CD14-positive monocyte (primary cell): ENCODE measurements at regions not wholly inside any gene's neighbourhood (a gene's known extent, or its start where the extent isn't known, plus 50 kb on each side); places are given as distances from the start of the nearest gene placed in this dataset.

Experiments used
- DNase-seq, 3 donors: peaks; one replicate each; pipeline ENCODE4 v3.0.0-alpha.2; 2011 to 2022
- H2AFZ ChIP-seq: 2 replicates; pipeline ENCODE4 v1.6.0; 2012; ENCODE audit warnings: mild to moderate bottlenecking, low read depth, low read length, inconsistent platforms; ENCODE audit not compliant: insufficient read depth, poor library complexity, severe bottlenecking
- H3K27ac ChIP-seq, 2 donors: 1 replicate in 1 of 2; 2 replicates in 1 of 2; pipeline ENCODE4 v1.5.1; 2012 to 2013; ENCODE audit warnings: low read length in 2 of 2, control low read depth in 1 of 2, inconsistent platforms in 1 of 2, low read depth in 1 of 2, mild to moderate bottlenecking in 1 of 2
- H3K27me3 ChIP-seq, 2 donors: one replicate each; pipeline versions ENCODE4 v1.6.0 to v1.6.1; 2011 to 2013; ENCODE audit warnings: low read length in 2 of 2; ENCODE audit not compliant: control insufficient read depth in 2 of 2, insufficient read depth in 2 of 2
- H3K36me3 ChIP-seq, 2 donors: replicated peaks in 1 of 2; 1 replicate in 1 of 2; 2 replicates in 1 of 2; pipeline versions ENCODE4 v1.5.1 to v1.6.1; 2012 to 2013; ENCODE audit warnings: low read length in 2 of 2, control low read depth in 1 of 2, inconsistent platforms in 1 of 2, mild to moderate bottlenecking in 1 of 2; ENCODE audit not compliant: insufficient read depth in 2 of 2, control insufficient read depth in 1 of 2
- H3K4me1 ChIP-seq, 2 donors: 1 replicate in 1 of 2; 2 replicates in 1 of 2; pipeline versions ENCODE4 v1.5.1 to v1.6.1; 2012 to 2013; ENCODE audit warnings: low read length in 2 of 2, control low read depth in 1 of 2, inconsistent platforms in 1 of 2, mild to moderate bottlenecking in 1 of 2, moderate library complexity in 1 of 2; ENCODE audit not compliant: insufficient read depth in 2 of 2, control insufficient read depth in 1 of 2
- H3K4me2 ChIP-seq: replicated peaks from 2 replicates; pipeline ENCODE3; 2012; ENCODE audit warnings: low read length, moderate library complexity, mild to moderate bottlenecking; ENCODE audit not compliant: poor library complexity, severe bottlenecking; ENCODE audit errors: extremely low read depth
- H3K4me3 ChIP-seq, 3 experiments: fragments of 200-600 bp in 1 of 3; sonication (generic) in 1 of 3; replicated peaks in 1 of 3; 1 replicate in 2 of 3; 2 replicates in 1 of 3; pipeline ENCODE4 v1.5.1; 2011 to 2013; ENCODE audit warnings: low read length in 3 of 3, mild to moderate bottlenecking in 3 of 3, control low read depth in 2 of 3, low read depth in 2 of 3, inconsistent platforms in 1 of 3, moderate library complexity in 1 of 3
- H3K79me2 ChIP-seq: 2 replicates; pipeline ENCODE4 v1.6.0; 2012; ENCODE audit warnings: mild to moderate bottlenecking, control low read depth, inconsistent platforms, low read length, moderate library complexity; ENCODE audit not compliant: insufficient read depth
- H3K9ac ChIP-seq: 2 replicates; pipeline ENCODE4 v1.6.0; 2017; ENCODE audit warnings: low read length, mild to moderate bottlenecking; ENCODE audit not compliant: insufficient read depth, poor library complexity, severe bottlenecking
- H3K9me3 ChIP-seq, 2 donors: replicated peaks in 1 of 2; 1 replicate in 1 of 2; 2 replicates in 1 of 2; pipeline versions ENCODE4 v1.5.1 to v1.6.1; 2012 to 2013; ENCODE audit warnings: low read length in 2 of 2, control low read depth in 1 of 2; ENCODE audit not compliant: control insufficient read depth in 1 of 2, insufficient read depth in 1 of 2
- H4K20me1 ChIP-seq: 2 replicates; pipeline ENCODE4 v1.6.0; 2012; ENCODE audit warnings: mild to moderate bottlenecking, low read length, control low read depth, moderate library complexity; ENCODE audit not compliant: insufficient read depth
- H3K27ac Mint-ChIP-seq, 7 donors: one replicate each; pipeline ENCODE4 v1.8.0; 2020; ENCODE audit warnings: mild to moderate bottlenecking in 7 of 7, mixed read lengths in 7 of 7, moderate library complexity in 6 of 7, inconsistent platforms in 2 of 7
- H3K27me3 Mint-ChIP-seq, 3 donors: one replicate each; pipeline ENCODE4 v1.8.0; 2021 to 2022; ENCODE audit warnings: low read depth in 3 of 3, mild to moderate bottlenecking in 3 of 3, mixed read lengths in 3 of 3, moderate library complexity in 3 of 3, inconsistent platforms in 1 of 3
- H3K36me3 Mint-ChIP-seq, 2 donors: one replicate each; pipeline ENCODE4 v1.8.0; 2020; ENCODE audit warnings: mixed read lengths in 2 of 2, inconsistent platforms in 1 of 2, mild to moderate bottlenecking in 1 of 2
- H3K4me1 Mint-ChIP-seq: one replicate; pipeline ENCODE4 v1.8.0; 2020; ENCODE audit warnings: mild to moderate bottlenecking, mixed read lengths
- H3K4me3 Mint-ChIP-seq, 2 donors: one replicate each; pipeline ENCODE4 v1.8.0; 2020; ENCODE audit warnings: mild to moderate bottlenecking in 2 of 2, mixed read lengths in 2 of 2, moderate library complexity in 1 of 2
- H3K9me3 Mint-ChIP-seq, 7 donors: one replicate each; pipeline ENCODE4 v1.8.0; 2020 to 2022; ENCODE audit warnings: mixed read lengths in 7 of 7, mild to moderate bottlenecking in 6 of 7, moderate library complexity in 6 of 7, inconsistent platforms in 2 of 7
- WGBS: methylation state at CpG from one replicate; pipeline ENCODE4 v1.1.5; 2013; ENCODE audit warnings: missing lambda C conversion rate; ENCODE audit not compliant: insufficient coverage; 5-methylcytosine and 5-hydroxymethylcytosine counted together
- intact Hi-C, 2 donors: fragments of 100-400 bp; cut with micrococcal nuclease; formaldehyde crosslinking; loops; one replicate each; pipeline versions ENCODE4 v1.15.0 to v1.15.1; 2023
- TF ChIP-seq, protein P1 (sequence below): fragments of 200-600 bp; IDR thresholded peaks from one replicate; pipeline ENCODE4 v1.8.0; 2022; ENCODE audit warnings: antibody characterized with exemption, mild to moderate bottlenecking

DNA sequence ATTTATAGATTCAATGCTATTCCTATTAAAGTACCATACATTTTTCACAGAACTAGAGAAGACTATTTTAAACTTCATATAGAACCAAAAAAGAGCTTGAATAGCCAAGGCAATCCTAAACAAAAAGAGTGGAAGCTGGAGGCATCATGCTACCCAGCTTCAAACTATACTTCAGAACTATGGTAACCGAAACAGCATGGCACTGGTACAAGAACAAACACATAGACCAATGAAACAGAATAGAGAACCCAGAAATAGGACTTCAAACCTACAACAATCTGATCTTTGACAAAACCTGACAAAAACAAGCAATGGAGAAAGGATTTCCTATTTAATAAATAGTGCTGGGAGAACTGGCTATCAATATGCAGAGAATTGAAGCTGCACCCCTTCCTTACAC lies 134.2 kb upstream of the PAQR3 start:
- Histone ChIP-seq H3K4me3 (no peak overlapping the region), H3K27me3 (no peaks in the 10 kb centered on the region), H3K36me3 (no peaks in the 10 kb centered on the region), H4K20me1 (no peaks in the 10 kb centered on the region), H3K4me1 (no peaks in the 10 kb centered on the region), H2AFZ (no peak overlapping the region), H3K4me2 (no peak overlapping the region), H3K27ac (no peak overlapping the region), H3K9me3 (no peaks in the 10 kb centered on the region), H3K9ac (no peak overlapping the region), H3K79me2 (no peaks in the 10 kb centered on the region)
- no peak overlapping the region for H3K27ac Mint-ChIP-seq
- TF ChIP-seq, protein P1, sequence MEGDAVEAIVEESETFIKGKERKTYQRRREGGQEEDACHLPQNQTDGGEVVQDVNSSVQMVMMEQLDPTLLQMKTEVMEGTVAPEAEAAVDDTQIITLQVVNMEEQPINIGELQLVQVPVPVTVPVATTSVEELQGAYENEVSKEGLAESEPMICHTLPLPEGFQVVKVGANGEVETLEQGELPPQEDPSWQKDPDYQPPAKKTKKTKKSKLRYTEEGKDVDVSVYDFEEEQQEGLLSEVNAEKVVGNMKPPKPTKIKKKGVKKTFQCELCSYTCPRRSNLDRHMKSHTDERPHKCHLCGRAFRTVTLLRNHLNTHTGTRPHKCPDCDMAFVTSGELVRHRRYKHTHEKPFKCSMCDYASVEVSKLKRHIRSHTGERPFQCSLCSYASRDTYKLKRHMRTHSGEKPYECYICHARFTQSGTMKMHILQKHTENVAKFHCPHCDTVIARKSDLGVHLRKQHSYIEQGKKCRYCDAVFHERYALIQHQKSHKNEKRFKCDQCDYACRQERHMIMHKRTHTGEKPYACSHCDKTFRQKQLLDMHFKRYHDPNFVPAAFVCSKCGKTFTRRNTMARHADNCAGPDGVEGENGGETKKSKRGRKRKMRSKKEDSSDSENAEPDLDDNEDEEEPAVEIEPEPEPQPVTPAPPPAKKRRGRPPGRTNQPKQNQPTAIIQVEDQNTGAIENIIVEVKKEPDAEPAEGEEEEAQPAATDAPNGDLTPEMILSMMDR = no peak
- H3K4me3 Mint-ChIP-seq = no peak overlapping the region
- no peaks in the 10 kb centered on the region for H3K36me3 Mint-ChIP-seq
- intact Hi-C loops = no loop called here
- H3K4me1 Mint-ChIP-seq = no peaks in the 10 kb centered on the region
- H3K27me3 Mint-ChIP-seq = peaks cover 0 to 2% (median 1%) of the 10 kb centered on the region in 3 donors
- no peak for DNase-seq
- peaks cover 2 to 13% (median 9%) of the 10 kb centered on the region in 7 donors for H3K9me3 Mint-ChIP-seq
- 100% methylated on average over 1 of the region's 1 CpG for WGBS

DNA sequence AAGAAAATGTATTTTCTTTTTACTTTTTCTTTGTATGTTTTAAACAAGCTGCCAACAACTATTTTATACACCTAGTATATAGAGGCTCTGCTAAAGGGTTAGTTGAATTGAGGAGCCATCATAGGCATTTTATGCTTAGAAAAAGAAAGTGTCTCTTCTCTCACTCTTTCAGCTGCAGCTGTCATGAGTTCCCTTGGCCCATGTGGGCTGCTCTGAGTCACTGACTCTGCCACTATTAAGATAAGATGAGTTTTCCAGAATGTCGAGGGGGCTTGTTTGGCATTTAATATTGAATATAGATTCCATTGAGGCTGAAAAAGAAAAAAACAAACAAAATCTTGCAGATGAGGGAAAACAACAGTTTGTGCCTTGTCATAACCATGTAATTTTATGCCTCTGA lies 126.0 kb upstream of the PAQR3 start:
- TF ChIP-seq, protein P1 = no peak
- Histone ChIP-seq H3K4me1 (no peaks in the 10 kb centered on the region), H3K9ac (no peak overlapping the region), H3K9me3 (no peaks in the 10 kb centered on the region), H2AFZ (no peak overlapping the region), H3K36me3 (no peaks in the 10 kb centered on the region), H3K79me2 (no peaks in the 10 kb centered on the region), H4K20me1 (no peaks in the 10 kb centered on the region), H3K4me2 (no peak overlapping the region), H3K4me3 (no peak overlapping the region), H3K27me3 (no peaks in the 10 kb centered on the region), H3K27ac (no peak overlapping the region)
- WGBS = no CpG with 5 or more reads among the region's 1 CpG
- Mint-ChIP-seq H3K36me3 (no peaks in the 10 kb centered on the region), H3K27me3 (no peaks in the 10 kb centered on the region), H3K4me3 (no peak overlapping the region), H3K27ac (no peak overlapping the region), H3K9me3 (peaks cover 0 to 3% (median 1%) of the 10 kb centered on the region in 7 donors), H3K4me1 (no peaks in the 10 kb centered on the region)
- no peak for DNase-seq
- intact Hi-C loops = no loop called here
